Smooth muscle cell (in vitro differentiated cells): ENCODE measurements at regions not wholly inside any gene's neighbourhood (a gene's known extent, or its start where the extent isn't known, plus 50 kb on each side); places are given as distances from the start of the nearest gene placed in this dataset.

Source experiments
- DNase-seq: peaks from one replicate; lab custom pipeline; 2025; ENCODE audit not compliant: unreplicated experiment; lab: John Stamatoyannopoulos, UW
- H2AFZ ChIP-seq: fragments of 200-600 bp; sonication (generic); 2 replicates; pipeline ENCODE4 v1.6.0; 2016; ENCODE audit warnings: antibody characterized with exemption, low read depth, mild to moderate bottlenecking
- H3F3A ChIP-seq: fragments of 200-600 bp; sonication (generic); 2 replicates; pipeline ENCODE4 v1.6.0; 2017; ENCODE audit warnings: antibody characterized with exemption, low read depth
- H3K27ac ChIP-seq: fragments of 200-600 bp; sonication (generic); 2 replicates; pipeline ENCODE4 v1.5.1; 2016; ENCODE audit warnings: low read depth, mild to moderate bottlenecking
- H3K27me3 ChIP-seq: fragments of 200-600 bp; sonication (generic); 2 replicates; pipeline ENCODE4 v1.6.1; 2016; ENCODE audit warnings: low read depth, mild to moderate bottlenecking
- H3K36me3 ChIP-seq: fragments of 200-600 bp; sonication (generic); 2 replicates; pipeline ENCODE4 v1.5.1; 2016; ENCODE audit warnings: low read depth
- H3K4me1 ChIP-seq: fragments of 200-600 bp; sonication (generic); 2 replicates; pipeline ENCODE4 v1.5.1; 2016; ENCODE audit warnings: low read depth
- H3K4me2 ChIP-seq: fragments of 200-600 bp; sonication (generic); 2 replicates; pipeline ENCODE4 v1.6.0; 2016; ENCODE audit warnings: mild to moderate bottlenecking
- H3K4me3 ChIP-seq: fragments of 200-600 bp; sonication (generic); 2 replicates; pipeline ENCODE4 v1.5.1; 2016; ENCODE audit warnings: mild to moderate bottlenecking
- H3K79me2 ChIP-seq: fragments of 200-600 bp; sonication (generic); 2 replicates; pipeline ENCODE4 v1.6.0; 2016; ENCODE audit warnings: low read depth, mild to moderate bottlenecking
- H3K9ac ChIP-seq: fragments of 200-600 bp; sonication (generic); 2 replicates; pipeline ENCODE4 v1.6.0; 2016; ENCODE audit warnings: low read depth
- H3K9me3 ChIP-seq: fragments of 200-600 bp; sonication (generic); replicated peaks from 2 replicates; pipeline ENCODE4 v1.5.1; 2016; ENCODE audit warnings: low read depth
- H4K20me1 ChIP-seq: fragments of 200-600 bp; sonication (generic); 2 replicates; pipeline ENCODE4 v1.6.0; 2016; ENCODE audit warnings: low read depth
- WGBS: methylation state at CpG from one replicate; pipeline ENCODE4 v1.1.7; 2016; ENCODE audit warnings: low lambda C conversion rate; 5-methylcytosine and 5-hydroxymethylcytosine counted together
- TF ChIP-seq, protein P1 (sequence below): fragments of 200-600 bp; sonication (generic); IDR thresholded peaks from 2 replicates; pipeline ENCODE4 v1.5.1; 2017; ENCODE audit warnings: borderline replicate concordance, mild to moderate bottlenecking, antibody characterized with exemption; ENCODE audit not compliant: insufficient read depth, poor library complexity, severe bottlenecking

DNA sequence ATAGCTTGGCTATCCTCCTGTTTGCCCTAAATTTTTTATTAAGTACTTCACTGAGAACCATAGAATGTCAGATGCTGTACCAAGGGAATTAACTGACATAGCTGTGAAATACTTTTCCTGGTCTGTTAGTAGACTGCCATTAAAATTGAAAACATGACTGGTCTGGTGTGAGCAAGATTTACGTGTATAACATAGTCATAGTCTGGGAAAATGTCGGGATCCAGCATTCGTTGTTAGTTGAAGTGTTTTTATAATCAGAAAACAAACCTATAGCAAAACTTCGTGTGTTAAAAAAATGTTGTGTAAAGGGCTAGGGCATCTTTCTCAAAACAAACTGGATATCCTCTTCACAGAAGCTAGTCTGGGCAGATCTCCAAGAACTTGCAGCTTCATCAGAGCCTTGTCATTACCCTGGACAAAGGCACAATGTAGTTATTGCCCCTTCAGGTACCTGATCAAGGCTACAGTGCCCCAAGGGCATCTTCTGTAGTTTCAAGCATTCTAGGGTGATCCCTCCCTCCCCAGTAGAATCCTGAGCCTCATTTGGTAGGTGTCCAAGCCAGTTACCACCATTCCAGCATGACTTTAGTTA lies 454.2 kb upstream of the SGCD start:
- no peak overlapping the region for H3K4me3 ChIP-seq
- no peaks in the 10 kb centered on the region for H3K9me3 ChIP-seq
- TF ChIP-seq, protein P1, sequence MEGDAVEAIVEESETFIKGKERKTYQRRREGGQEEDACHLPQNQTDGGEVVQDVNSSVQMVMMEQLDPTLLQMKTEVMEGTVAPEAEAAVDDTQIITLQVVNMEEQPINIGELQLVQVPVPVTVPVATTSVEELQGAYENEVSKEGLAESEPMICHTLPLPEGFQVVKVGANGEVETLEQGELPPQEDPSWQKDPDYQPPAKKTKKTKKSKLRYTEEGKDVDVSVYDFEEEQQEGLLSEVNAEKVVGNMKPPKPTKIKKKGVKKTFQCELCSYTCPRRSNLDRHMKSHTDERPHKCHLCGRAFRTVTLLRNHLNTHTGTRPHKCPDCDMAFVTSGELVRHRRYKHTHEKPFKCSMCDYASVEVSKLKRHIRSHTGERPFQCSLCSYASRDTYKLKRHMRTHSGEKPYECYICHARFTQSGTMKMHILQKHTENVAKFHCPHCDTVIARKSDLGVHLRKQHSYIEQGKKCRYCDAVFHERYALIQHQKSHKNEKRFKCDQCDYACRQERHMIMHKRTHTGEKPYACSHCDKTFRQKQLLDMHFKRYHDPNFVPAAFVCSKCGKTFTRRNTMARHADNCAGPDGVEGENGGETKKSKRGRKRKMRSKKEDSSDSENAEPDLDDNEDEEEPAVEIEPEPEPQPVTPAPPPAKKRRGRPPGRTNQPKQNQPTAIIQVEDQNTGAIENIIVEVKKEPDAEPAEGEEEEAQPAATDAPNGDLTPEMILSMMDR: no peak
- no peak overlapping the region for H3K9ac ChIP-seq
- peaks cover 6% of the 10 kb centered on the region for H3K27me3 ChIP-seq
- no peaks in the 10 kb centered on the region for H3K79me2 ChIP-seq
- DNase-seq: no peak
- no peak overlapping the region for H3K27ac ChIP-seq
- no peaks in the 10 kb centered on the region for H3F3A ChIP-seq
- H2AFZ ChIP-seq: no peak overlapping the region
- H3K4me1 ChIP-seq: no peaks in the 10 kb centered on the region
- no peaks in the 10 kb centered on the region for H3K36me3 ChIP-seq
- H3K4me2 ChIP-seq: no peak overlapping the region
- 75% methylated on average over 4 of the region's 4 CpGs for WGBS
- no peaks in the 10 kb centered on the region for H4K20me1 ChIP-seq

DNA sequence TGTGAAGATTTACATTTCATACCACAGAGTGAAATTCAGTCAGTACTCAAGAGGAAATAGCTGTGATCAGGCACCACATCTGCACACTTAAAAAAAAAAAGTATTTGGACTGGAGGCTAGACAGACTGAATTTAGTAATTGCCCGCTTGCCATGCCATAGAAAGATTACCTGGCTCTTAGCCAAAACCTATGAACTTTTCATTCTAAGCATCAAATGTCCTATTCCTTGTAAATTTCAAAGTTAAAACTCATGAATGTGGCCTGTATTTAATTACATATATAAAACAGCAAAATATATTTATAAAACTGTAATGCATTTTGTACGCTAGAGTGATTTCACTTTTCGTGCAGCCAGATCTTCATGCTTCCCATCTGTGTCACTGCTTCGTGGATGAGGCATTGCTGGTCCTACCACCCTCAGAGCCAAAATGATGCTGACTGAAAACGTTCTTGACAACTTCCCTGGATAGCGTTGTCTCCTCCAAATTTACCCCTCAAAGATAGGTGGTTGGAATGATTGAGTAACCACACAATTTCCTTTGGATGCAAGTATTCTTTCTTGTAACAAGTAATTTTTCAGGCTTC lies 447.9 kb upstream of the SGCD start:
- H3K4me3 ChIP-seq: no peak overlapping the region

DNA sequence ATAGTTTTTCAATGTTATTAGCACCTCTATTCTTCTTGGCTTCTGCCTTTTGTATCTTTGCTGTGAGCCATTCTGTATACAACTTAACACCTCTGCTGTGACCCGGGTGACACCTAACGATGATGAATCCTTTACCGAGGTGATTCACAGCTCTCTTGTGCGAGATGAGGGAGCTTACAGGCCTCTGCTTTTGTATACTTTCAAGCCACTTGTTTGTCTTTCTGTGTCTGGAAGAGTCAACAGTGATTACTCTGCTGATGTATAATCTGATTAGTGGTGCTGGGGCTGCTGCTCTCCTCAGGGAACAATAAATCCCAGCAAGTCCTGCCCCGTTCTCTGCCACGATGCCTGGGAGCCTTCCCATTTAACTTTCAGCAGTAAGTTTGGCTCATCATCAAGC lies 442.9 kb upstream of the SGCD start:
- Histone ChIP-seq H4K20me1 (no peaks in the 10 kb centered on the region), H3F3A (no peaks in the 10 kb centered on the region), H3K9me3 (no peaks in the 10 kb centered on the region), H3K4me2 (no peak overlapping the region), H3K79me2 (no peaks in the 10 kb centered on the region), H3K9ac (no peak overlapping the region), H2AFZ (no peak overlapping the region), H3K27me3 (peaks cover 39% of the 10 kb centered on the region), H3K27ac (no peak overlapping the region), H3K36me3 (no peaks in the 10 kb centered on the region), H3K4me3 (no peak overlapping the region), H3K4me1 (peaks cover 5% of the 10 kb centered on the region)
- no peak for DNase-seq
- whole genome bisulfite sequencing: 38% methylated on average over 6 of the region's 6 CpGs
- TF ChIP-seq, protein P1: no peak

More for the DNA sequence above, 447.9 kb upstream of the SGCD start:
- no peaks in the 10 kb centered on the region for H3K9me3 ChIP-seq
- H3K27ac ChIP-seq: no peak overlapping the region
- no peak overlapping the region for H3K9ac ChIP-seq
- H2AFZ ChIP-seq: no peak overlapping the region
- no peaks in the 10 kb centered on the region for H3F3A ChIP-seq
- no peak for DNase-seq
- H3K4me2 ChIP-seq: no peak overlapping the region
- WGBS: 85% methylated on average over 6 of the region's 6 CpGs
- H3K4me1 ChIP-seq: no peaks in the 10 kb centered on the region
- peaks cover 6% of the 10 kb centered on the region for H3K27me3 ChIP-seq
- no peaks in the 10 kb centered on the region for H3K79me2 ChIP-seq
- TF ChIP-seq, protein P1: no peak
- no peaks in the 10 kb centered on the region for H3K36me3 ChIP-seq
- no peaks in the 10 kb centered on the region for H4K20me1 ChIP-seq

DNA sequence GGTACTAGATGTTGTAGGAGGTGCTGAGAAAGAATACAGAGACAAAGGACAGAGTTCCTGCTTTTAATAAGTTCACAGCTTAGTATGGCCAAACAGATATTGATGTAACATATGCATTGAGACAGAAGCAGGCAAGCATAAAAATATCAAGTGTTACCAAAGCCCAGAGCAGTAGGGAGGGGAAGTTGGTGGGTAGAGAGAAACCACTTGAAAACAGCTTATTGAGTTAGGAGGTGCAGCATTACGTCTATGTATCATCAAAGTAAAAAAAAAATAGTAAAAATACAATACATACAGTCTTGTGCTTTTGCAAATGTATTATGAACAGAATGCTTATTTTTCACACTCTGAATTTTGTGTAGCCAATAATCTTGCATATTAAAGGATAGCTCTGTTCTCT lies 441.8 kb upstream of the SGCD start:
- H3K9ac ChIP-seq: no peak overlapping the region
- H3F3A ChIP-seq: no peaks in the 10 kb centered on the region
- peaks cover 42% of the 10 kb centered on the region for H3K27me3 ChIP-seq
- H3K79me2 ChIP-seq: no peaks in the 10 kb centered on the region
- TF ChIP-seq, protein P1: no peak
- H3K4me1 ChIP-seq: peaks cover 5% of the 10 kb centered on the region
- DNase-seq: no peak
- H3K4me2 ChIP-seq: no peak overlapping the region
- H3K9me3 ChIP-seq: no peaks in the 10 kb centered on the region
- no peaks in the 10 kb centered on the region for H3K36me3 ChIP-seq
- no peaks in the 10 kb centered on the region for H4K20me1 ChIP-seq
- 91% methylated on average over 1 of the region's 1 CpG for WGBS
- H3K4me3 ChIP-seq: no peak overlapping the region
- H2AFZ ChIP-seq: no peak overlapping the region
- no peak overlapping the region for H3K27ac ChIP-seq
